ENCODE measurements at regions not wholly inside any gene's neighbourhood (a gene's known extent, or its start where the extent isn't known, plus 50 kb on each side); places are given as distances from the start of the nearest gene placed in this dataset.

- TF ChIP-seq CTCF (IDR thresholded peaks at IDR 0.05), result no peak
- DNase-seq (no peak), ATAC-seq (no peak)
- H3K27ac ChIP-seq, result peak overlapping the region; percentile 42
- H3K36me3 ChIP-seq, result no peaks in the 10 kb centered on the region
- H3K9me3 ChIP-seq, result no peaks in the 10 kb centered on the region
- intact Hi-C loops (cut with DNase I), result no loop called here
- peaks cover 5% of the 10 kb centered on the region for H3K4me1 ChIP-seq
- no peaks in the 10 kb centered on the region for H3K27me3 ChIP-seq
- H3K4me3 ChIP-seq, result no peak overlapping the region
Observed at GRCh38 chr11:130782361-130783222, 133.7 kb downstream of the SNX19 start.

GRCh38 chr11:130783323-130783722 lies 133.0 kb downstream of the SNX19 start:
- H3K9me3 ChIP-seq, result no peaks in the 10 kb centered on the region
- no peaks in the 10 kb centered on the region for H3K36me3 ChIP-seq
- DNase-seq, result no peak
- intact Hi-C loops (cut with DNase I), result no loop called here
- H3K4me3 ChIP-seq, result no peak overlapping the region
- H3K4me1 ChIP-seq, result peaks cover 6% of the 10 kb centered on the region
- H3K27ac ChIP-seq, result peak overlapping the region; percentile 42
- no peaks in the 10 kb centered on the region for H3K27me3 ChIP-seq
- TF ChIP-seq CTCF (IDR thresholded peaks at IDR 0.05), result no peak
- no peak for ATAC-seq

GRCh38 chr11:130785380-130786116 lies 130.7 kb downstream of the SNX19 start:
- Histone ChIP-seq H3K9me3 (no peaks in the 10 kb centered on the region), H3K36me3 (no peaks in the 10 kb centered on the region), H3K27ac (no peak overlapping the region), H3K27me3 (no peaks in the 10 kb centered on the region), H3K4me1 (peaks cover 6% of the 10 kb centered on the region), H3K4me3 (no peak overlapping the region)
- no peak for ATAC-seq
- intact Hi-C loops (cut with DNase I), result no loop called here
- DNase-seq, result no peak
- TF ChIP-seq CTCF (IDR thresholded peaks at IDR 0.05), result no peak

- H3K36me3 ChIP-seq, result no peaks in the 10 kb centered on the region
- no peak for TF ChIP-seq CTCF (IDR thresholded peaks at IDR 0.05)
- no peaks in the 10 kb centered on the region for H3K9me3 ChIP-seq
- intact Hi-C loops (cut with DNase I), result no loop called here
- DNase-seq (no peak), ATAC-seq (no peak)
- peaks cover 6% of the 10 kb centered on the region for H3K4me1 ChIP-seq
- no peaks in the 10 kb centered on the region for H3K27me3 ChIP-seq
- H3K4me3 ChIP-seq, result no peak overlapping the region
- no peak overlapping the region for H3K27ac ChIP-seq
Observed at GRCh38 chr11:130786586-130786985, 129.7 kb downstream of the SNX19 start.

GRCh38 chr11:130787092-130787616 lies 129.1 kb downstream of the SNX19 start:
- ATAC-seq, result peak; percentile 78
- no peaks in the 10 kb centered on the region for H3K9me3 ChIP-seq
- TF ChIP-seq CTCF (IDR thresholded peaks at IDR 0.05), result no peak
- H3K4me3 ChIP-seq, result no peak overlapping the region
- intact Hi-C loops (cut with DNase I), result no loop called here
- H3K36me3 ChIP-seq, result no peaks in the 10 kb centered on the region
- peaks cover 6% of the 10 kb centered on the region for H3K4me1 ChIP-seq
- no peak overlapping the region for H3K27ac ChIP-seq
- H3K27me3 ChIP-seq, result no peaks in the 10 kb centered on the region
- DNase-seq, result no peak
